ENCODE measurements at regions not wholly inside any gene's neighbourhood (a gene's known extent, or its start where the extent isn't known, plus 50 kb on each side); places are given as distances from the start of the nearest gene placed in this dataset.

DNA sequence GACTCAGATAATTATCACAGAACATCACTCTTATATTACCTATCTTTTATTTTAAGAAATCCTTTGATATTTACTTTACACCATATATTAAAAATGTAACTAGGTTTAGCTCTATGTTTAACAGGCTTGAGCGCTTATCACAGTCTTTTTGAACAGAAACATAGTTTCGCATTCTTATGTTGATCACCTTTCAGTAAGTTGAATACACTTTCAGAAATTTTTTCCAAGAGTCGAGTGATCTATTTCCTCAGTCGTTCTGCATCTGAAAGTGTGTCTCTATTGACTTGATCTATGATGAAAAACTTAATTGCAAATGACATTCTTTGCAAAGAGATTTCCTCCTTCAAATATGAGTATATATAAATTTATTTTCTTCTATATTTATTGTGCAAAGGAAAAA lies 516.6 kb upstream of the KCNMB2 start:
- TF ChIP-seq POLR2A (IDR thresholded peaks at IDR 0.05) (no peak), POLR2AphosphoS5 (IDR thresholded peaks at IDR 0.05) (no peak), EP300 (IDR thresholded peaks at IDR 0.05) (no peak)
- TF ChIP-seq, protein P1, sequence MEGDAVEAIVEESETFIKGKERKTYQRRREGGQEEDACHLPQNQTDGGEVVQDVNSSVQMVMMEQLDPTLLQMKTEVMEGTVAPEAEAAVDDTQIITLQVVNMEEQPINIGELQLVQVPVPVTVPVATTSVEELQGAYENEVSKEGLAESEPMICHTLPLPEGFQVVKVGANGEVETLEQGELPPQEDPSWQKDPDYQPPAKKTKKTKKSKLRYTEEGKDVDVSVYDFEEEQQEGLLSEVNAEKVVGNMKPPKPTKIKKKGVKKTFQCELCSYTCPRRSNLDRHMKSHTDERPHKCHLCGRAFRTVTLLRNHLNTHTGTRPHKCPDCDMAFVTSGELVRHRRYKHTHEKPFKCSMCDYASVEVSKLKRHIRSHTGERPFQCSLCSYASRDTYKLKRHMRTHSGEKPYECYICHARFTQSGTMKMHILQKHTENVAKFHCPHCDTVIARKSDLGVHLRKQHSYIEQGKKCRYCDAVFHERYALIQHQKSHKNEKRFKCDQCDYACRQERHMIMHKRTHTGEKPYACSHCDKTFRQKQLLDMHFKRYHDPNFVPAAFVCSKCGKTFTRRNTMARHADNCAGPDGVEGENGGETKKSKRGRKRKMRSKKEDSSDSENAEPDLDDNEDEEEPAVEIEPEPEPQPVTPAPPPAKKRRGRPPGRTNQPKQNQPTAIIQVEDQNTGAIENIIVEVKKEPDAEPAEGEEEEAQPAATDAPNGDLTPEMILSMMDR (IDR thresholded peaks at IDR 0.05): no peak
